WTC11 (cell line): ENCODE measurements at regions not wholly inside any gene's neighbourhood (a gene's known extent, or its start where the extent isn't known, plus 50 kb on each side); places are given as distances from the start of the nearest gene placed in this dataset.

Source experiments
- ATAC-seq: fragments of 200-7000 bp; cut with Tn5 transposase; 2 replicates; pipeline ENCODE4 v1.10.0; 2021; ENCODE audit warnings: mild to moderate bottlenecking, moderate library complexity
- CTCF ChIA-PET: fragments of 300-600 bp; sonication (Branson Sonifier 250); formaldehyde crosslinking; loops from one replicate; lab custom pipeline; 2021; ENCODE audit warnings: antibody characterized with exemption; lab: Charles Lee
- POLR2A ChIA-PET: fragments of 350-600 bp; sonication (Branson Sonifier 250); formaldehyde crosslinking; loops from one replicate; lab custom pipeline; 2021; ENCODE audit warnings: antibody characterized with exemption; lab: Charles Lee
- DNase-seq: peaks from one replicate; pipeline ENCODE4 v3.0.0; 2021; ENCODE audit warnings: low spot score
- H3K27ac Mint-ChIP-seq: 2 replicates; pipeline ENCODE4 v1.8.0; 2021; ENCODE audit warnings: mixed read lengths
- H3K27me3 Mint-ChIP-seq: 2 replicates; pipeline ENCODE4 v1.8.0; 2021; ENCODE audit warnings: low read depth, mild to moderate bottlenecking, moderate library complexity, mixed read lengths
- H3K36me3 Mint-ChIP-seq: 2 replicates; pipeline ENCODE4 v1.8.0; 2021; ENCODE audit warnings: mixed read lengths
- H3K4me1 Mint-ChIP-seq: 2 replicates; pipeline ENCODE4 v1.8.0; 2022; ENCODE audit warnings: mixed read lengths
- H3K4me3 Mint-ChIP-seq: 2 replicates; pipeline ENCODE4 v1.8.0; 2021; ENCODE audit warnings: mild to moderate bottlenecking, moderate library complexity, mixed read lengths
- H3K9me3 Mint-ChIP-seq: 2 replicates; pipeline ENCODE4 v1.8.0; 2021; ENCODE audit warnings: mixed read lengths
- CREM ChIP-seq: sonication (generic); formaldehyde crosslinking; IDR thresholded peaks from 2 replicates; pipeline ENCODE4 v1.8.1; 2022; ENCODE audit warnings: mild to moderate bottlenecking, missing genetic modification reagents, moderate library complexity
- ELF4 ChIP-seq: sonication (generic); formaldehyde crosslinking; IDR thresholded peaks from 2 replicates; pipeline ENCODE4 v1.8.1; 2022; ENCODE audit warnings: low read depth, mild to moderate bottlenecking, moderate library complexity, missing genetic modification reagents
- ESRRA ChIP-seq: sonication (generic); formaldehyde crosslinking; IDR thresholded peaks from 2 replicates; pipeline ENCODE4 v1.8.1; 2022; ENCODE audit warnings: mild to moderate bottlenecking, missing genetic modification reagents, borderline replicate concordance
- JAZF1 ChIP-seq: fragments of 250-450 bp; sonication (Bioruptor Pico); IDR thresholded peaks from 2 replicates; pipeline ENCODE4 v1.9.0; 2021; ENCODE audit warnings: moderate library complexity, mild to moderate bottlenecking, inconsistent platforms
- KAT7 ChIP-seq: sonication (generic); formaldehyde crosslinking; IDR thresholded peaks from 2 replicates; pipeline ENCODE4 v1.8.1; 2023; ENCODE audit warnings: missing genetic modification reagents, mild to moderate bottlenecking, borderline replicate concordance
- NFATC4 ChIP-seq: fragments of 250-450 bp; sonication (Bioruptor Pico); IDR thresholded peaks from 2 replicates; pipeline ENCODE4 v1.9.0; 2021; ENCODE audit warnings: mild to moderate bottlenecking
- RORB ChIP-seq: fragments of 250-450 bp; sonication (Bioruptor Pico); IDR thresholded peaks from 2 replicates; pipeline ENCODE4 v1.9.0; 2021; ENCODE audit warnings: mild to moderate bottlenecking
- SP1 ChIP-seq: sonication (generic); formaldehyde crosslinking; conservative IDR thresholded peaks from 2 replicates; pipeline ENCODE4 v1.8.1; 2022; ENCODE audit warnings: missing genetic modification reagents
- TCF7 ChIP-seq: sonication (generic); formaldehyde crosslinking; IDR thresholded peaks from 2 replicates; pipeline ENCODE4 v1.8.0; 2022; ENCODE audit warnings: mild to moderate bottlenecking, low read depth, missing genetic modification reagents, moderate library complexity
- TP53 ChIP-seq: sonication (generic); formaldehyde crosslinking; IDR thresholded peaks from 2 replicates; pipeline ENCODE4 v1.8.1; 2023; ENCODE audit warnings: mild to moderate bottlenecking, missing genetic modification reagents
- ZBTB21 ChIP-seq: sonication (generic); formaldehyde crosslinking; IDR thresholded peaks from 2 replicates; pipeline ENCODE4 v1.8.1; 2023; ENCODE audit warnings: mild to moderate bottlenecking, missing genetic modification reagents, borderline replicate concordance
- ZNF138 ChIP-seq: sonication (generic); formaldehyde crosslinking; conservative IDR thresholded peaks from 2 replicates; pipeline ENCODE4 v1.8.1; 2022; ENCODE audit warnings: mild to moderate bottlenecking, moderate library complexity, missing genetic modification reagents
- ZNF232 ChIP-seq: sonication (generic); formaldehyde crosslinking; IDR thresholded peaks from 2 replicates; pipeline ENCODE4 v1.8.0; 2022; ENCODE audit warnings: mild to moderate bottlenecking, missing genetic modification reagents
- ZNF423 ChIP-seq: fragments of 250-450 bp; sonication (Bioruptor Pico); IDR thresholded peaks from 2 replicates; pipeline ENCODE4 v2.1.2; 2022; ENCODE audit warnings: mild to moderate bottlenecking, moderate library complexity
- TF ChIP-seq, protein P1 (sequence below): fragments of 250-450 bp; sonication (Bioruptor Pico); IDR thresholded peaks from 2 replicates; pipeline ENCODE4 v1.9.0; 2021; ENCODE audit warnings: moderate library complexity, mild to moderate bottlenecking, inconsistent platforms, borderline replicate concordance
- TF ChIP-seq, protein P2 (sequence below): sonication (generic); formaldehyde crosslinking; IDR thresholded peaks from 2 replicates; pipeline ENCODE4 v1.8.1; 2023; ENCODE audit warnings: mild to moderate bottlenecking, missing genetic modification reagents, moderate library complexity
- TF ChIP-seq, protein P3 (sequence below): sonication (generic); formaldehyde crosslinking; IDR thresholded peaks from 2 replicates; pipeline ENCODE4 v1.8.1; 2023; ENCODE audit warnings: mild to moderate bottlenecking, moderate library complexity, missing genetic modification reagents
- TF ChIP-seq, protein P4 (sequence below): sonication (generic); formaldehyde crosslinking; IDR thresholded peaks from 2 replicates; pipeline ENCODE4 v1.8.0; 2022; ENCODE audit warnings: missing genetic modification reagents
- TF ChIP-seq, protein P5 (sequence below): sonication (generic); formaldehyde crosslinking; conservative IDR thresholded peaks from 2 replicates; pipeline ENCODE4 v1.8.1; 2023; ENCODE audit warnings: mild to moderate bottlenecking, low read depth, missing genetic modification reagents, moderate library complexity

DNA sequence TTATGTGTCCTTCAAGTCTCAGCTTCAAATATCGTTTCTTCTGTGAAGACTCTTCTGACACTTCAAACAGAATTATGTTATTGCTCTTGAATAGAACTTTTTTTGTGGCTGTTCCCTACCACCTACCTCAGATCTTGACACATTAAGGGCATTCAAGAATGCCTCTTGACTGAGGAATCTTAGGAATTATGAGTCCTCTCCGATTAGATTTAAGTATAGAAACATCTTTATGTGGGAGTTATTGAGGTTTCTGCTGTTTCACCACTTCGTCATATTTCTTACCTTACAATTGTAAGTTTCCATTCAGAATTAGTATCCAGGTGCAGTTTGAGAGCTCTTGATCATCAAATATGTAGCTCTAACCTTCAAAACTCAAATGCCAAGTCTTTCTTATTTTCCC lies 324.2 kb upstream of the NUDT12 start:
- ATAC-seq (no peak), DNase-seq (no peak)
- CTCF ChIA-PET: no interaction called here
- no peak overlapping the region for H3K27ac Mint-ChIP-seq
- H3K9me3 Mint-ChIP-seq: no peaks in the 10 kb centered on the region
- no peak overlapping the region for H3K4me3 Mint-ChIP-seq
- POLR2A ChIA-PET: no interaction called here
- H3K27me3 Mint-ChIP-seq: no peaks in the 10 kb centered on the region
- TF ChIP-seq RORB (CRISPR knock-in tag): no peak
- H3K4me1 Mint-ChIP-seq: no peaks in the 10 kb centered on the region
- H3K36me3 Mint-ChIP-seq: no peaks in the 10 kb centered on the region

DNA sequence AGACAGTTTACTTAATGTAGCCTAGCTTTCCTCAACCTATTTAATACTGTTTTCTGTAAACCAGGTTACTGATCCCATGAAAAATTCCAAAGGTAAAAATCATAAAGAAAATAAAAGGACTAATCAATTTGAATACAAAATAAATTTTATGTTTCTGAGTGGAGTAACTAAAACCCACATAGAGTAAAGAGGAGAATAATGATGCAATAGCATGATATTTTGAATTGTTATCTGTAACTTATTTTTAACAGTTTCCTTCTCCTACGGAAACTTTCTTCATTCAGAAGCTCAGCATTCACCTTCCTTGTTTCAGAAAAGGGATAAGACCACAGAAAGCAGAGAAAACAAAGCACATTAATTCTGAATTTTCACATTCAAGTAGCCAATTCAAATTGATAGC lies 320.6 kb upstream of the NUDT12 start:
- Mint-ChIP-seq H3K27me3 (no peaks in the 10 kb centered on the region), H3K4me3 (no peak overlapping the region), H3K27ac (no peak overlapping the region), H3K9me3 (0 out of 2 replicates have a peak, but pooled peaks cover under 1% of the 10 kb centered on the region), H3K4me1 (no peaks in the 10 kb centered on the region), H3K36me3 (no peaks in the 10 kb centered on the region)
- DNase-seq: no peak
- CTCF ChIA-PET: no interaction called here
- ATAC-seq: no peak
- POLR2A ChIA-PET: no interaction called here
- TF ChIP-seq, protein P1, sequence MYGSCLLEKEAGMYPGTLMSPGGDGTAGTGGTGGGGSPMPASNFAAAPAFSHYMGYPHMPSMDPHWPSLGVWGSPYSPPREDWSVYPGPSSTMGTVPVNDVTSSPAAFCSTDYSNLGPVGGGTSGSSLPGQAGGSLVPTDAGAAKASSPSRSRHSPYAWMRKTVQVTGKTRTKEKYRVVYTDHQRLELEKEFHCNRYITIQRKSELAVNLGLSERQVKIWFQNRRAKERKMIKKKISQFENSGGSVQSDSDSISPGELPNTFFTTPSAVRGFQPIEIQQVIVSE (CRISPR knock-in tag): no peak
- TF ChIP-seq ZNF138: no peak
- no peak for TF ChIP-seq KAT7
- no peak for TF ChIP-seq ZNF232 (CRISPR knock-in tag)
- TF ChIP-seq, protein P2, sequence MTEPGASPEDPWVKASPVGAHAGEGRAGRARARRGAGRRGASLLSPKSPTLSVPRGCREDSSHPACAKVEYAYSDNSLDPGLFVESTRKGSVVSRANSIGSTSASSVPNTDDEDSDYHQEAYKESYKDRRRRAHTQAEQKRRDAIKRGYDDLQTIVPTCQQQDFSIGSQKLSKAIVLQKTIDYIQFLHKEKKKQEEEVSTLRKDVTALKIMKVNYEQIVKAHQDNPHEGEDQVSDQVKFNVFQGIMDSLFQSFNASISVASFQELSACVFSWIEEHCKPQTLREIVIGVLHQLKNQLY (CRISPR knock-in tag): no peak
- TF ChIP-seq, protein P3, sequence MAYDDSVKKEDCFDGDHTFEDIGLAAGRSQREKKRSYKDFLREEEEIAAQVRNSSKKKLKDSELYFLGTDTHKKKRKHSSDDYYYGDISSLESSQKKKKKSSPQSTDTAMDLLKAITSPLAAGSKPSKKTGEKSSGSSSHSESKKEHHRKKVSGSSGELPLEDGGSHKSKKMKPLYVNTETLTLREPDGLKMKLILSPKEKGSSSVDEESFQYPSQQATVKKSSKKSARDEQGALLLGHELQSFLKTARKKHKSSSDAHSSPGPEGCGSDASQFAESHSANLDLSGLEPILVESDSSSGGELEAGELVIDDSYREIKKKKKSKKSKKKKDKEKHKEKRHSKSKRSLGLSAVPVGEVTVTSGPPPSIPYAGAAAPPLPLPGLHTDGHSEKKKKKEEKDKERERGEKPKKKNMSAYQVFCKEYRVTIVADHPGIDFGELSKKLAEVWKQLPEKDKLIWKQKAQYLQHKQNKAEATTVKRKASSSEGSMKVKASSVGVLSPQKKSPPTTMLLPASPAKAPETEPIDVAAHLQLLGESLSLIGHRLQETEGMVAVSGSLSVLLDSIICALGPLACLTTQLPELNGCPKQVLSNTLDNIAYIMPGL (CRISPR knock-in tag): no peak
- no peak for TF ChIP-seq ZNF423 (CRISPR knock-in tag)
- TF ChIP-seq, protein P4, sequence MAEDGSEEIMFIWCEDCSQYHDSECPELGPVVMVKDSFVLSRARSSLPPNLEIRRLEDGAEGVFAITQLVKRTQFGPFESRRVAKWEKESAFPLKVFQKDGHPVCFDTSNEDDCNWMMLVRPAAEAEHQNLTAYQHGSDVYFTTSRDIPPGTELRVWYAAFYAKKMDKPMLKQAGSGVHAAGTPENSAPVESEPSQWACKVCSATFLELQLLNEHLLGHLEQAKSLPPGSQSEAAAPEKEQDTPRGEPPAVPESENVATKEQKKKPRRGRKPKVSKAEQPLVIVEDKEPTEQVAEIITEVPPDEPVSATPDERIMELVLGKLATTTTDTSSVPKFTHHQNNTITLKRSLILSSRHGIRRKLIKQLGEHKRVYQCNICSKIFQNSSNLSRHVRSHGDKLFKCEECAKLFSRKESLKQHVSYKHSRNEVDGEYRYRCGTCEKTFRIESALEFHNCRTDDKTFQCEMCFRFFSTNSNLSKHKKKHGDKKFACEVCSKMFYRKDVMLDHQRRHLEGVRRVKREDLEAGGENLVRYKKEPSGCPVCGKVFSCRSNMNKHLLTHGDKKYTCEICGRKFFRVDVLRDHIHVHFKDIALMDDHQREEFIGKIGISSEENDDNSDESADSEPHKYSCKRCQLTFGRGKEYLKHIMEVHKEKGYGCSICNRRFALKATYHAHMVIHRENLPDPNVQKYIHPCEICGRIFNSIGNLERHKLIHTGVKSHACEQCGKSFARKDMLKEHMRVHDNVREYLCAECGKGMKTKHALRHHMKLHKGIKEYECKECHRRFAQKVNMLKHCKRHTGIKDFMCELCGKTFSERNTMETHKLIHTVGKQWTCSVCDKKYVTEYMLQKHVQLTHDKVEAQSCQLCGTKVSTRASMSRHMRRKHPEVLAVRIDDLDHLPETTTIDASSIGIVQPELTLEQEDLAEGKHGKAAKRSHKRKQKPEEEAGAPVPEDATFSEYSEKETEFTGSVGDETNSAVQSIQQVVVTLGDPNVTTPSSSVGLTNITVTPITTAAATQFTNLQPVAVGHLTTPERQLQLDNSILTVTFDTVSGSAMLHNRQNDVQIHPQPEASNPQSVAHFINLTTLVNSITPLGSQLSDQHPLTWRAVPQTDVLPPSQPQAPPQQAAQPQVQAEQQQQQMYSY (CRISPR knock-in tag): no peak
- TF ChIP-seq, all 79 proteins: peak for 0

DNA sequence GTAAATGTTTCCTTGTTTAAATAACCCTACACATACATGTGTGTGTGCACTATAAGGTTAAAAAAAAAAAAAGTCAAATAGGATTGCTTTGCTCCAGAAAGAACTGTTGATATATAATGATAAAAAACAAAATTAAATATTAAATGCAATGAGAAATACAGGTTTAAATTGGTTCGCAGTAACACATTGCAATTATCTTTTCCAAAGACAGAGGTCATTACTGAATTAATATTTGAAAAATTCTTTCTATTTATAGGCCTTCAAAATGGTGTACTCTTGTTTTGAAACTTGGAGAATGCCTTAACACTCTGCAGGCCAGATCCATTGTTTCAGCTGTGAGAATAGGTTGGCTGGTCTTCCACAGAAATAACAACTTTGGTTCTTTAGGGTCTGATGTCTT lies 319.0 kb upstream of the NUDT12 start:
- H3K36me3 Mint-ChIP-seq: no peaks in the 10 kb centered on the region
- POLR2A ChIA-PET: no interaction called here
- CTCF ChIA-PET: no interaction called here
- DNase-seq (no peak), ATAC-seq (no peak)
- 0 out of 2 replicates have a peak, but pooled peaks cover 3% of the 10 kb centered on the region for H3K9me3 Mint-ChIP-seq
- no peak overlapping the region for H3K27ac Mint-ChIP-seq
- no peaks in the 10 kb centered on the region for H3K27me3 Mint-ChIP-seq
- H3K4me3 Mint-ChIP-seq: no peak overlapping the region
- no peaks in the 10 kb centered on the region for H3K4me1 Mint-ChIP-seq
- TF ChIP-seq SP1 (no peak), JAZF1 (no peak), TCF7 (CRISPR knock-in tag) (no peak), ESRRA (CRISPR knock-in tag) (no peak), NFATC4 (CRISPR knock-in tag) (no peak), CREM (CRISPR knock-in tag) (no peak), ZBTB21 (no peak), TP53 (no peak), ELF4 (CRISPR knock-in tag) (no peak)
- TF ChIP-seq, protein P5, sequence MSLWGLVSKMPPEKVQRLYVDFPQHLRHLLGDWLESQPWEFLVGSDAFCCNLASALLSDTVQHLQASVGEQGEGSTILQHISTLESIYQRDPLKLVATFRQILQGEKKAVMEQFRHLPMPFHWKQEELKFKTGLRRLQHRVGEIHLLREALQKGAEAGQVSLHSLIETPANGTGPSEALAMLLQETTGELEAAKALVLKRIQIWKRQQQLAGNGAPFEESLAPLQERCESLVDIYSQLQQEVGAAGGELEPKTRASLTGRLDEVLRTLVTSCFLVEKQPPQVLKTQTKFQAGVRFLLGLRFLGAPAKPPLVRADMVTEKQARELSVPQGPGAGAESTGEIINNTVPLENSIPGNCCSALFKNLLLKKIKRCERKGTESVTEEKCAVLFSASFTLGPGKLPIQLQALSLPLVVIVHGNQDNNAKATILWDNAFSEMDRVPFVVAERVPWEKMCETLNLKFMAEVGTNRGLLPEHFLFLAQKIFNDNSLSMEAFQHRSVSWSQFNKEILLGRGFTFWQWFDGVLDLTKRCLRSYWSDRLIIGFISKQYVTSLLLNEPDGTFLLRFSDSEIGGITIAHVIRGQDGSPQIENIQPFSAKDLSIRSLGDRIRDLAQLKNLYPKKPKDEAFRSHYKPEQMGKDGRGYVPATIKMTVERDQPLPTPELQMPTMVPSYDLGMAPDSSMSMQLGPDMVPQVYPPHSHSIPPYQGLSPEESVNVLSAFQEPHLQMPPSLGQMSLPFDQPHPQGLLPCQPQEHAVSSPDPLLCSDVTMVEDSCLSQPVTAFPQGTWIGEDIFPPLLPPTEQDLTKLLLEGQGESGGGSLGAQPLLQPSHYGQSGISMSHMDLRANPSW: no peak
- TF ChIP-seq, protein P4 (CRISPR knock-in tag): no peak
- TF ChIP-seq, protein P1 (CRISPR knock-in tag): no peak
